K562 (cell line): ENCODE measurements at regions not wholly inside any gene's neighbourhood (a gene's known extent, or its start where the extent isn't known, plus 50 kb on each side); places are given as distances from the start of the nearest gene placed in this dataset.
A peak's percentile ranks its signal among the peaks of the same experiment; 100 is the strongest.

Experiments
- BHLHE40 ChIP-seq: IDR thresholded peaks from 2 replicates; pipeline ENCODE4 v1.6.1; 2011; ENCODE audit warnings: low read length, improper control_type of control experiment
- BMI1 ChIP-seq: fragments of 150-350 bp; IDR thresholded peaks from 2 replicates; pipeline ENCODE4 v1.6.1; 2014; ENCODE audit warnings: low read length
- E2F3 ChIP-seq: fragments of 250-450 bp; sonication (Bioruptor Pico); IDR thresholded peaks from 2 replicates; pipeline ENCODE4 v1.4.0; 2020; ENCODE audit warnings: mild to moderate bottlenecking
- ETV1 ChIP-seq: fragments of 450-650 bp; conservative IDR thresholded peaks from 2 replicates; pipeline ENCODE4 v1.6.1; 2016; ENCODE audit warnings: missing genetic modification characterization, control low read depth, low read depth, missing compliant biosample characterization
- GATAD2A ChIP-seq: fragments of 450-650 bp; IDR thresholded peaks from 2 replicates; pipeline ENCODE4 v1.6.1; 2017
- HLTF ChIP-seq: fragments of 450-650 bp; IDR thresholded peaks from 2 replicates; pipeline ENCODE4 v1.6.1; 2016
- KLF16 ChIP-seq: IDR thresholded peaks from 2 replicates; pipeline ENCODE4 v1.6.1; 2016; ENCODE audit warnings: antibody characterized with exemption
- PHTF2 ChIP-seq: fragments of 250-450 bp; sonication (Bioruptor Pico); IDR thresholded peaks from 2 replicates; pipeline ENCODE4 v1.5.0; 2021; ENCODE audit warnings: mild to moderate bottlenecking
- SNRNP70 ChIP-seq: fragments of 200-400 bp; formaldehyde crosslinking; optimal IDR thresholded peaks from 2 replicates; pipeline ENCODE3; 2017; ENCODE audit warnings: low read depth, low read length
- SPI1 ChIP-seq: IDR thresholded peaks from 2 replicates; pipeline ENCODE4 v1.6.1; 2011; ENCODE audit warnings: low read depth, low read length, control low read depth, borderline replicate concordance
- ZFPM2 ChIP-seq: fragments of 250-450 bp; sonication (Bioruptor Pico); IDR thresholded peaks from 2 replicates; pipeline ENCODE4 v1.5.1; 2022; ENCODE audit warnings: mild to moderate bottlenecking
- ZNF133 ChIP-seq: fragments of 250-450 bp; sonication (Bioruptor Pico); IDR thresholded peaks from 2 replicates; pipeline ENCODE4 v1.4.0; 2020; ENCODE audit warnings: mild to moderate bottlenecking
- ZNF146 ChIP-seq: IDR thresholded peaks from one replicate; pipeline ENCODE4 v1.6.1; 2018; ENCODE audit warnings: missing compliant biosample characterization; ENCODE audit not compliant: unreplicated experiment
- ZNF174 ChIP-seq: fragments of 250-450 bp; sonication (Bioruptor Pico); IDR thresholded peaks from 2 replicates; pipeline ENCODE4 v1.4.0; 2020; ENCODE audit warnings: mild to moderate bottlenecking
- ZNF23 ChIP-seq: fragments of 250-450 bp; sonication (Bioruptor Pico); IDR thresholded peaks from 2 replicates; pipeline ENCODE4 v1.4.0; 2020; ENCODE audit warnings: mild to moderate bottlenecking
- ZNF282 ChIP-seq: sonication (generic); formaldehyde crosslinking; IDR thresholded peaks from 2 replicates; pipeline ENCODE4 v1.8.1; 2023; ENCODE audit warnings: missing genetic modification reagents
- ZNF436 ChIP-seq: fragments of 250-450, 450-650 bp; sonication (Bioruptor Pico); formaldehyde crosslinking; IDR thresholded peaks from 2 replicates; pipeline ENCODE4 v1.7.0; 2020; ENCODE audit warnings: mild to moderate bottlenecking
- ZNF444 ChIP-seq: fragments of 250-450 bp; sonication (Bioruptor Pico); IDR thresholded peaks from 2 replicates; pipeline ENCODE4 v1.4.0; 2020; ENCODE audit warnings: mild to moderate bottlenecking, moderate library complexity
- ZNF778 ChIP-seq: fragments of 450-650 bp; formaldehyde crosslinking; IDR thresholded peaks from 2 replicates; pipeline ENCODE4 v1.4.0; 2020; ENCODE audit warnings: mild to moderate bottlenecking, moderate library complexity
- TF ChIP-seq, protein P1 (sequence below): sonication (generic); formaldehyde crosslinking; IDR thresholded peaks from 2 replicates; pipeline ENCODE4 v1.8.1; 2023; ENCODE audit warnings: mild to moderate bottlenecking, missing genetic modification reagents
- TF ChIP-seq, protein P2 (sequence below): sonication (generic); formaldehyde crosslinking; IDR thresholded peaks from 2 replicates; pipeline ENCODE4 v1.8.0; 2022; ENCODE audit warnings: mild to moderate bottlenecking, low read depth, missing genetic modification reagents
- TF ChIP-seq, protein P3 (sequence below): sonication (generic); formaldehyde crosslinking; IDR thresholded peaks from 2 replicates; pipeline ENCODE4 v1.8.0; 2022; ENCODE audit warnings: missing genetic modification reagents, mild to moderate bottlenecking, borderline replicate concordance
- TF ChIP-seq, protein P4 (sequence below): fragments of 250-450 bp; sonication (Bioruptor Pico); IDR thresholded peaks from 2 replicates; pipeline ENCODE4 v1.4.0; 2020; ENCODE audit warnings: mild to moderate bottlenecking, moderate library complexity

DNA sequence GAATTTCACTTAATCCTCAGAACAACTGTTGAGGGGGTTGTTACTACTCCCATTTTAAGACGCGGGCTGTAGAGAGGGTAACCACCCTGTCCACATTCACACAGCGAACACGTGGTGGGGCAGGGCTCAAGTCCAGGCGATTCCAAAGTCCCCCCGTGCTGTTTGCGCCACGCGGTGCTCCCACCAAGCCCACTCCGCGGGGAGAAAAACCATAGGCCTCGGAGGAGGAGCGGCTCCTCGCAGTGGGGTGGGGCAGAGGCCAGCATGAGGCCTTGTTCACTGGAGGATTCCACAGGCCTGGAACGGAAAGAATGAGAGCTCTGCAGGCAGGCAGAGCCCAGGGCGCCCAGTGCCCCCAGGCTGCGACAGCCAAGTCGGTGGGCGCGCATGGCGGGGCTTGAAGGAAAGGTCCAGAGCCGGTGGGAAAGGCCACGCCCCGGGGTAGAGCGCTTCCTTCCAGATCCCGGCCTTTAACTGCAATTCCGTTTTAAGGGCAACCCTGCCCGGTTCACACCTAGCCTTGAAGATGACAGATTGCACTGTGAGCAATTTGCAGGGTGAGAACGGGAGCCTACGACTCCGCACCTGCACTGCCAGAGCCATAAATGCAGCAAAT, 161.8 kb upstream of the TBL1XR1 start (continued):
- TF ChIP-seq, protein P1, sequence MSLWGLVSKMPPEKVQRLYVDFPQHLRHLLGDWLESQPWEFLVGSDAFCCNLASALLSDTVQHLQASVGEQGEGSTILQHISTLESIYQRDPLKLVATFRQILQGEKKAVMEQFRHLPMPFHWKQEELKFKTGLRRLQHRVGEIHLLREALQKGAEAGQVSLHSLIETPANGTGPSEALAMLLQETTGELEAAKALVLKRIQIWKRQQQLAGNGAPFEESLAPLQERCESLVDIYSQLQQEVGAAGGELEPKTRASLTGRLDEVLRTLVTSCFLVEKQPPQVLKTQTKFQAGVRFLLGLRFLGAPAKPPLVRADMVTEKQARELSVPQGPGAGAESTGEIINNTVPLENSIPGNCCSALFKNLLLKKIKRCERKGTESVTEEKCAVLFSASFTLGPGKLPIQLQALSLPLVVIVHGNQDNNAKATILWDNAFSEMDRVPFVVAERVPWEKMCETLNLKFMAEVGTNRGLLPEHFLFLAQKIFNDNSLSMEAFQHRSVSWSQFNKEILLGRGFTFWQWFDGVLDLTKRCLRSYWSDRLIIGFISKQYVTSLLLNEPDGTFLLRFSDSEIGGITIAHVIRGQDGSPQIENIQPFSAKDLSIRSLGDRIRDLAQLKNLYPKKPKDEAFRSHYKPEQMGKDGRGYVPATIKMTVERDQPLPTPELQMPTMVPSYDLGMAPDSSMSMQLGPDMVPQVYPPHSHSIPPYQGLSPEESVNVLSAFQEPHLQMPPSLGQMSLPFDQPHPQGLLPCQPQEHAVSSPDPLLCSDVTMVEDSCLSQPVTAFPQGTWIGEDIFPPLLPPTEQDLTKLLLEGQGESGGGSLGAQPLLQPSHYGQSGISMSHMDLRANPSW (CRISPR knock-in tag) = peak; percentile 46; the same call in 1 of the 2 replicates
- TF ChIP-seq BHLHE40 = no peak
- no peak for TF ChIP-seq KLF16
- TF ChIP-seq ETV1 (tag) = no peak
- no peak for TF ChIP-seq BMI1
- TF ChIP-seq SPI1 = no peak
- TF ChIP-seq ZNF146 (CRISPR knock-in tag) = no peak
- no peak for TF ChIP-seq SNRNP70
- TF ChIP-seq GATAD2A = no peak
- TF ChIP-seq PHTF2 (CRISPR knock-in tag) = no peak
- TF ChIP-seq E2F3 (CRISPR knock-in tag) = peak; percentile 60
- TF ChIP-seq ZNF436 (CRISPR knock-in tag) = no peak
- TF ChIP-seq ZNF282 = no peak
- TF ChIP-seq HLTF = no peak
- TF ChIP-seq, protein P2, sequence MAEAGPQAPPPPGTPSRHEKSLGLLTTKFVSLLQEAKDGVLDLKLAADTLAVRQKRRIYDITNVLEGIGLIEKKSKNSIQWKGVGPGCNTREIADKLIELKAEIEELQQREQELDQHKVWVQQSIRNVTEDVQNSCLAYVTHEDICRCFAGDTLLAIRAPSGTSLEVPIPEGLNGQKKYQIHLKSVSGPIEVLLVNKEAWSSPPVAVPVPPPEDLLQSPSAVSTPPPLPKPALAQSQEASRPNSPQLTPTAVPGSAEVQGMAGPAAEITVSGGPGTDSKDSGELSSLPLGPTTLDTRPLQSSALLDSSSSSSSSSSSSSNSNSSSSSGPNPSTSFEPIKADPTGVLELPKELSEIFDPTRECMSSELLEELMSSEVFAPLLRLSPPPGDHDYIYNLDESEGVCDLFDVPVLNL = no peak
- no peak for TF ChIP-seq ZNF444 (CRISPR knock-in tag)
- TF ChIP-seq ZNF23 (CRISPR knock-in tag) = 0 out of 2 replicates have a peak, but pooled peaks have one; percentile 6
- TF ChIP-seq, protein P3, sequence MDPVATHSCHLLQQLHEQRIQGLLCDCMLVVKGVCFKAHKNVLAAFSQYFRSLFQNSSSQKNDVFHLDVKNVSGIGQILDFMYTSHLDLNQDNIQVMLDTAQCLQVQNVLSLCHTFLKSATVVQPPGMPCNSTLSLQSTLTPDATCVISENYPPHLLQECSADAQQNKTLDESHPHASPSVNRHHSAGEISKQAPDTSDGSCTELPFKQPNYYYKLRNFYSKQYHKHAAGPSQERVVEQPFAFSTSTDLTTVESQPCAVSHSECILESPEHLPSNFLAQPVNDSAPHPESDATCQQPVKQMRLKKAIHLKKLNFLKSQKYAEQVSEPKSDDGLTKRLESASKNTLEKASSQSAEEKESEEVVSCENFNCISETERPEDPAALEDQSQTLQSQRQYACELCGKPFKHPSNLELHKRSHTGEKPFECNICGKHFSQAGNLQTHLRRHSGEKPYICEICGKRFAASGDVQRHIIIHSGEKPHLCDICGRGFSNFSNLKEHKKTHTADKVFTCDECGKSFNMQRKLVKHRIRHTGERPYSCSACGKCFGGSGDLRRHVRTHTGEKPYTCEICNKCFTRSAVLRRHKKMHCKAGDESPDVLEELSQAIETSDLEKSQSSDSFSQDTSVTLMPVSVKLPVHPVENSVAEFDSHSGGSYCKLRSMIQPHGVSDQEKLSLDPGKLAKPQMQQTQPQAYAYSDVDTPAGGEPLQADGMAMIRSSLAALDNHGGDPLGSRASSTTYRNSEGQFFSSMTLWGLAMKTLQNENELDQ (CRISPR knock-in tag) = no peak
- TF ChIP-seq ZNF133 (CRISPR knock-in tag) = no peak
- no peak for TF ChIP-seq ZNF174 (CRISPR knock-in tag)
- no peak for TF ChIP-seq ZNF778 (CRISPR knock-in tag)
- TF ChIP-seq ZFPM2 = no peak
- TF ChIP-seq, protein P4, sequence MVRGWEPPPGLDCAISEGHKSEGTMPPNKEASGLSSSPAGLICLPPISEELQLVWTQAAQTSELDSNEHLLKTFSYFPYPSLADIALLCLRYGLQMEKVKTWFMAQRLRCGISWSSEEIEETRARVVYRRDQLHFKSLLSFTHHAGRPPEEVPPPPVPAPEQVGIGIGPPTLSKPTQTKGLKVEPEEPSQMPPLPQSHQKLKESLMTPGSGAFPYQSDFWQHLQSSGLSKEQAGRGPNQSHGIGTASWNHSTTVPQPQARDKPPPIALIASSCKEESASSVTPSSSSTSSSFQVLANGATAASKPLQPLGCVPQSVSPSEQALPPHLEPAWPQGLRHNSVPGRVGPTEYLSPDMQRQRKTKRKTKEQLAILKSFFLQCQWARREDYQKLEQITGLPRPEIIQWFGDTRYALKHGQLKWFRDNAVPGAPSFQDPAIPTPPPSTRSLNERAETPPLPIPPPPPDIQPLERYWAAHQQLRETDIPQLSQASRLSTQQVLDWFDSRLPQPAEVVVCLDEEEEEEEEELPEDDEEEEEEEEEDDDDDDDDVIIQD (CRISPR knock-in tag) = no peak; the same call in 1 of the 2 replicates
